RCC 7860 (cell line): ENCODE measurements at regions not wholly inside any gene's neighbourhood (a gene's known extent, or its start where the extent isn't known, plus 50 kb on each side); places are given as distances from the start of the nearest gene placed in this dataset.

Source experiments
- DNase-seq: peaks from one replicate; pipeline ENCODE4 v3.0.0-alpha.2; 2015; ENCODE audit warnings: low spot score
- FAIRE-seq: peaks from 2 replicates; lab custom pipeline; 2012; peaks lifted over from hg19 to GRCh38; lab: Jason Lieb, UNC

DNA sequence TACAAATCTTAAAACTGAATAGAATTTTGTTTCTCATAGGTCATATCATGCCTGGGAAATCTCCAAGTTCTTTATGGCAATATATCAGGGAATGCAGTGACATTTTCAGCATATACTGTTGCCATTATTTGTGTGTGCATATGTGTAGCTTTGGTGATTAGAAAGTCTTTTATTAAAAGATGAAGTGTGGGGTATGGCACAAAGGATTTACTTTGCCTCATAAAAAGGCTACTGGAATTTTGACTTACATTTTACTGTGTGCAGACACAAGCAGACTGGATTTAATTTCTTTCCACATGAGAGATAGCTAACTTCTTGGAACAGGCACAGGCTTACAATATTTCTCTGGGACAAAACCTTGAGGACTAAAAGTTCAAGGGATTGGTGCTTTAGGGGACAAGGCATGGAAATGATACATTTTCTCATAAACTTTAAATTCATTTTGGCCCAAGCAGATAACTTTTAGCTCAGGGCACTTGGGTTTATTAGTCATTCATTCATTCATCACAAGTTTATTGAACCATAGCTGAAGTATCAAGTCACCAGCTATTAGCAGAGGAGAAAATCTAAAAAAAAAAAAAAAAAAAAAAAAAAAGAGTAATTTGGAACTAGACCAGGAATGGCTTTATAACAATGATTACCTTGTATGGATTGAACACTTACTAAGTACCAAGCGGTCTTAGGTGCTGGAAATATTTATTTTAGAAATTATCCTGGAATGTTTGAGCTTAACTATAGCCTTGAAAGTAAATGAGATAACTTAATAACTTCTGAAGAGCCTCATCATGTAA lies 191.5 kb downstream of the SLIT2 start:
- FAIRE-seq: peak; percentile 91
- peak; percentile 16 for DNase-seq

DNA sequence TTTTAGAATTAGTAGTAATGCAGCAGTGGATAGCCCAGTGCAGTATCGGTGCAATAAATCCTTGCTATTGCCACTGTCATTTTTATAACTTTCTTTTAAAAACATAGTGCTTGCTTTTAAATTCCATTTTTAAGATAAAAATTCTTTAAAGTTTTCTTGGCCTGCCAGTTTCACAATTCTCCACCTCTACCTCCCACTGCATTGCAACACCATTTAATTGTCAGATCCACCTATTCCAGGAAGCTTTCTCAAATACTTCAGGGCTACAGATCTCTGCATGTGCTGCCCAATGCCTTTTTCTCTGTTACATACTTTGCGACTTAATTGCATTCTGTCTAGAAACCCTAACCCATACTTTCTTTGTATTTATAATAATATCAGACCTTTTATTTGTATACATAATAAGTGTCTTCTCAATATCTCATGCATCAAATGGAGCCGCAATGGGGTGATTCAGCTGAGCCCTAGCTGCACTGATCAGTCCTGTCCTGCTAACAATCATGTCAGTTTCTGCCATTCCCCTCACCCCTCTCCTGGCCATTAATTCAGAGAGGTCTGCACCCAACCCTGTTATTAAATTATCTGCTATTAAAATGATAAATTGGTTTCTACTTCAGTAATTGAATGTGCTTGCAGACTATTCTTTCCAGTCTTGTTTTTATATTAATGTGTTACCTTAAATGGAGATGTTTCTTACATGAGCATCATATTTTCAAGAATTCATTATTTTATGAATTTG lies 193.1 kb downstream of the SLIT2 start:
- DNase-seq: no peak

DNA sequence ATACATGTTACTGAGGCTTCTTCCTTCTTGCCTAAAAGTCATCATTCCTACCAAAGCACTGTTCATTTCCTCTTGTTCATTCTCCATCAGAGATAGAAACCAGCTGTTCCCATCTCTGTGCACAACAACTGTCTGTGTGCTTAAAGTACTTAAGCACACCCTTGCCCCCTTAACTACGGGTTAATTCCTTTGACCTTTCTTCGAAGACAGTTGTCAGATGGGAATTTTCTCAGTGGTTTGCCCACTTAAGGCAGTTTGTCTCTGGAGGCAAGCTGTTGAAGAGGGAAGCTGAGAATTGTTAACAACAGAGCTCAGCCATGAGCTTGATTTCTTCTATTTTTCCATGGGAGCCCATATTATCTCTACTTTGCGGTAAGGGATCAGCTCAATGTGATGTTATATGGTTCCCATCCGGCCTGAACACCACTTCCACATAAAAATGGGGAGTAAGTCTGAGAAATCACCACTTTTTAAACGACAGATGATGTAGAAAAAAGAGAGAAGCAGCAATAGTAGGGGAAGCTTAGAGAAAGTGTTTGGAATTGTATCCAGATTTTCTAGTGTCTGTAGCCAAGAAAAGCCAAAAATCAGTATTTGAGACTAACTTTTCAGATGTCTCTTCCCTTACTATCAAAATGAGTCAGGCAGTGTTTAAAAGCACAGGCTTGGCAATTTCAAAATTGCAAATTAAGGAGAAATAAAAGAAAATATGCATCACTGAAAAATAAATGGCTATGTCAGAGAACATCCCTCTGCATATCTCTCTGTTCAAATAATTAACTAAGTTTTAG lies 194.4 kb downstream of the SLIT2 start:
- FAIRE-seq (no peak), DNase-seq (no peak)

More for the DNA sequence above, 193.1 kb downstream of the SLIT2 start:
- FAIRE-seq: no peak

DNA sequence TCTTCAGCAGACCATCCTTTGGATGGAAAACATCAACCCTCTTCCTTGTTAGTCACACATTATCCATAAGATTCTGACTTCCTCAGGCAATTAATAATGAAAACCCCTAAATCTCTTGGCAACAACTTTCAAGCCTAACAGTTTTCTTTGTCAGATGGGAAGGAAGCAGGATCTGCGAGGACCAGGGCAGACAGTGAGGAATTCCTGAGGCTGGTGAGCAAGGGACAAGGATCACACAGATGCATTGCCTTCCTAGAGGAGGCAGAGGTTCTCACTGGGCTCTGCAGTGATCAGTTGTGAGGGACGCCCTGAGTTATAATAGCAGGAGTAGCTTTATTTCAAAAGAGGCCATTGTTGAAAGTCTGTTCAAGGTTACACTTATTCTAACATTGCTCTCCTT lies 195.4 kb downstream of the SLIT2 start:
- no peak for FAIRE-seq
- DNase-seq: no peak

DNA sequence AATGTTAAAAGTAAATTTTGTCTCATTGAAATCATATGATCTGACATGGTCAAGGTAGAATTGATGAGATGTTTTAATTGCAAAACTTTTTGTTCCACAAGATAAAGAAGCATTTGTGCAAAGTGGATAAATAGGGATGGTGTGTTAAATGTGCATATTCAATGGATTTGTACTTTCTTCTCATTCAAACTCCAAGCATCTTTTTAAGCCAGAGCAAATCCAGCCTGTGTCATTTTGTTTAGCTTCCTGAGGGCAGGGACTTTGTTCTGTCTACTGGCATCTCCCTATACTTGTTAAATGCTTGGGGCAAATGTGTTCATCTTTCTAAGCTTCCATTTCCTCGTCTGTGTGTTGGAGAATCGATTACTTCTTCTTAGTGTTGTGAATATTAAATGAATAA lies 200.3 kb downstream of the SLIT2 start:
- DNase-seq (no peak), FAIRE-seq (no peak)

DNA sequence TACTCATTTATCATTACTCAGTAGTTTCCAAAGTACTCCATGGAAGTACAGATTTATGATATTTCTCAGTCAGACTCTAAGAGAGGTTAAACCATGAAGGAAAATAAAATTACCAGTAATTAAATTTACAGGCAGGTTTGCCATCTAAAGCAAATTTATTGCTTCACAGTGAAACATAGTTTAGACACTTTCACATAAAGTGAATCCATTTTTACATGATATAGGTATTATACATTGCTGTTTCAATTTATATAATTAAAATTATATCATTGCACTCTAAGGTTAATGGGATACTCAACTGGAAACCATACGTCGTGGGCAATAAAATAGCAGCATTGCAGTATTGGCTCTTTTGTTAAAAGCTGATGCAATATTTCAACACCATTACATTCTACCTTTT lies 202.8 kb downstream of the SLIT2 start:
- DNase-seq (no peak), FAIRE-seq (no peak)

DNA sequence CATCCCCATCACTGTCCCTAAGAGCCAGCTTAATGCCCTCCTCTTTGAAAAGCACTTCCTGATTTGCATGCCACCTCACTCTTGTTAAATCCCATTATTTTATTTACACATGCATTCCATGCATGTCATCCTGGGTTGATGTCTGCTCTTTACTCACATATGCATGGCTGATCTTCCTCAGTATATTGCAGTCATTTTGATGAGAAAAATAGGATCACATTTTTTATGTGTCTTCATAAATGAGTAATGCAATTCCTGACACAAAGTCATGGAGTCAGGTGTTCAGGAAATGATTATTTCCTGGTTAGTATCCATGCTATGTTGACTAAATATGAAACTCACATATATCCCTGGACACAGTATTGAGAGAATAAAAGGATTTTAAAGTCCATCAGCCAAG lies 204.7 kb downstream of the SLIT2 start:
- DNase-seq (peak; percentile 20), FAIRE-seq (no peak)

DNA sequence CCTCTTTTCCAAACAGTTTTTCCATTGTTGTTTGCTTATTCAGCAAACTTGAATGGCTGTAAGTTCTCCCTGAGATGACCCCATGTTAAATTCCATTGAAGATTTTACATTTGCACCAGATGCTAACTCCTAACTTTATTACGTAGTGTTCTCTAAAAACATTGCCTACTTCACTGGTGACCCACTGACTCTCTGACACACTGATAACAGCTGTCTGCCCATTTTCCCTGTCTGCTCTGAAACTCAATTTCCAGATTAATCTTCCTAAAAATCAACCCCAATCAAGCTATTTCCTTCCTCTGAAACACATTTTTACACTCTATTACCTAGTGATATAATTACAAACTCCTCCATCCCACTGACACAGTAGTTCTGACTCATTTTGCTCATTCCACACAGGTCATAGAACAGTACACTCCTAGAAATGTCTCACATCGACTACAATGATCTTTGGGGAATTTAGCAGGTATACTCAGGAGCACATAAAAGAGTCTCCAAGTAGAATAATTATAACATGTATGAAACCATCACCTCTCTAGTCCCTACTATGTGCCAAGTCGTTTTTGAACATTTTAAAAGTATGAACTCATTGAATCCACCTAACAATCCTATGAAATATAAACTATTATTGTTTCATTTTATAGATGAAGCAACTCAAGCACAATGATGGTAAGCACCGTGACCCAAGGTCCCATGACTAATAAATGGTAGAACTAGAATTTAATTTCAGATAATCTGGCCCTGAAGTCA lies 210.9 kb downstream of the SLIT2 start:
- DNase-seq (peak; percentile 54), FAIRE-seq (peak; percentile 85)

DNA sequence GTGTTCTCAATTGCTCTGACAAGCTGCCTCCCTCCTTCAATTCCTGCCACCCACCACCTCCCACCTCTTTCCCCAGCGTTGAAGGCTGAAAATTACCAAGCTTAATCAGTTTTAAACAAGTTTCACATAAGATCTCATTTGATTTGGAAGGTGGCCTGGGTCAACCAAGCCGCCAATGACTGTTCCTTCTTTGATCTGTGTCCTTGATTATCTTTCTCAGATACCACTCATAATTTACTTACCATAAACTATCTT lies 211.4 kb downstream of the SLIT2 start:
- no peak for DNase-seq
- FAIRE-seq: no peak

DNA sequence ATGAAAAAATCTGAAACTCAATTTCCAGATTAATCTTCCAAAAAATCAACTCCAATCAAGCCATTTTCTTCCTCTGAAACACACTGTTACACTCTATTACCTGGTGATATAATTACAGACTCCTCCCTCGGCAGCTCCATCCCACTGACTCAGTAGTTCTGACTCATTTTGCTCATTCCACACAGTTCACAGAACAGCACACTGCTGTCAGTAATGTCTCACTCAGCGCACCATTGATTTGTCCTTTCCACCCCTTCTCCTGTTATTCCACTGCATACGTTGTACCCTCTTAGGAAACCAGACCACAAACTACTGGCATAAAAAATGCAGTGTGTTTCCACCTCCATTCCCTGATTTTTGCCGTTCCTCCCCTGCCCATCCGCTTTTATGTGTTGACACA lies 212.7 kb downstream of the SLIT2 start:
- FAIRE-seq (peak; percentile 97), DNase-seq (peak; percentile 90)

DNA sequence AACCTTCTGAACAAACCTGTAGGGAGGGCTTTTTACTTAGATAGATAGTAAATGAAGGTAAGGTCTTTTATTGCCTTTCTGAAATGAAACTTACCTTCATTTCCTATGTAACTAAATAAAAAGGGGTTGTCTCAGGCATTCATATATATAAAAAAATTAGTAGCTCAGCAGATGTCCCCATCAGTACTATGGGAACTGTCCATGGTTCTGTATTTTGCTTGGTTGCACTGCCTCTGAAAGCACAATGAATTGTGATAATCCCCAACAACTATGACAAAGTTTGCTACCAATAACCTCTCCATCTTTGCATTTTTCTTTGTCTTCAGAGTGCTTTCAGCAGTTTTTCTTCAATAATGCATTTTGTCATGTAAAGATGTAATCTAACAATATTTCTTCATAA lies 222.4 kb downstream of the SLIT2 start:
- no peak for FAIRE-seq
- peak; percentile 29 for DNase-seq

DNA sequence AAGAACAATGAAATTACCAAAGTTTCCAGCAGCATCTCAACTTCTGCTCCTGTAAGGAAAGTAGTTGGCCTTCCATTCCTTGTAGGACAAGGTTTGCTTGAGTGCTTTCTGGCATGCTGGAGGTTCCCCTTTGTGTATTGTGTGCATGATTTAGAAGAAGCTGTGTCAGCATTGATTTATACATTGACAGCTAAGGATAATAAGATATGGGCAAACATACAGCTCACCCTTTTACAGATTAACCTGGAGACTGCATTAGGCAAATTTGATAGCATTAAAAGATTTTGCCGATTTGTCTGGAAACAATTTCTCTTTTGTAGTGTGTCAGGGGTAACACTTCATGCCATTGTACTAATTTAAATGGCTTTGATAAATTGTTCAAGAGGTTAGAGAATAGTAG lies 221.8 kb upstream of the PACRGL start:
- DNase-seq (no peak), FAIRE-seq (no peak)

DNA sequence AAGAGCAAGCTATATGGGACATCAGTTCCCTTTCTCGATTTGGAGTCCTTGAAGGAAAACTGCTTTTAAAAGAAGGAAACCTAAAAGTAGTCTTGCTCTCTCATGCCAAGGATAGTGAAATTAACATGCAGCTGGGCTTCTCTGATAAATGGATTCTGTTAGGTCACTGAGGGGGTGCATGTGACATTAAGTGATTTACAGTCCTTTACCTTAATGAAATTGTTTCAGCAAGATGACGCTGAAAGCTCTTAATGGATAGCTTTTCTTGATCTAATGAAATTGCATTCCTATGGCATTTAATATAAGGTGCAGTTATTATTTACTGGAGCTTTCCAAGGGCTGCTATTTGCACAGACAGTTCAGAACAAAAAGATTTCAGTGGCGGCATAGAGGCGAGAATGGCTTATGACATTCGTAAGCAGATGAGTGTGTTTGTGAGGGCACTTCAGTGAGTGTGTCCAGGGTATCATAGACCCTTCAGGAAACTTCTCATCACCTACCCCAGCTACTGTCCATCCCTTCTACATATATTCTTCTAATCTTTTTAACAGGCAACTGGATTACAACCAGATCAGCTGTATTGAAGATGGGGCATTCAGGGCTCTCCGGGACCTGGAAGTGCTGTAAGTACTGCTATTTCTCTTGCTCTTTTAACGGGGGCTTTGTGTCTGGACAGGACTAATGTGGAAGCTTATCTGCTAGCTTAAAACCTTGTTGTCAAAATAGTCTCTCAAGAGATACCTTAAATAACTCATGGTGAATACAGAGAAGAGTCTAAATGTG lies 219.9 kb upstream of the PACRGL start:
- FAIRE-seq (no peak), DNase-seq (no peak)

DNA sequence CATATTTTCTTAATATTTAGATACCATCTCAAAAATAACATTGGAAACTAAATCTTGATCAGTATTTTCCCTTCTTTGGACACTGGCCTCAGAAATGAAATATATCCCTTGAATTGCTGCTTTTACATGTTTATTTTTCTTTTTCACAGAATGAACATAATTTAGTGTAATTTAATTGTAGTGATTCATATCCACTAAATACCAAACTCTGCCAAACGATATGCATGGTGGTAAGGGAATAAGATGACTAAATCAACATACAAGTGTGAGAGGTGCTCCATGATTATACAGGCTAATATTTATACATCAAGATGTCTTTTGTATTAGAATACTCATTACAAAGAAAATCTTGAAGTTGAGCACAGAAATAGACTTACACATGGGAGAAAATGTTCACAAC lies 216.8 kb upstream of the PACRGL start:
- DNase-seq (no peak), FAIRE-seq (no peak)

DNA sequence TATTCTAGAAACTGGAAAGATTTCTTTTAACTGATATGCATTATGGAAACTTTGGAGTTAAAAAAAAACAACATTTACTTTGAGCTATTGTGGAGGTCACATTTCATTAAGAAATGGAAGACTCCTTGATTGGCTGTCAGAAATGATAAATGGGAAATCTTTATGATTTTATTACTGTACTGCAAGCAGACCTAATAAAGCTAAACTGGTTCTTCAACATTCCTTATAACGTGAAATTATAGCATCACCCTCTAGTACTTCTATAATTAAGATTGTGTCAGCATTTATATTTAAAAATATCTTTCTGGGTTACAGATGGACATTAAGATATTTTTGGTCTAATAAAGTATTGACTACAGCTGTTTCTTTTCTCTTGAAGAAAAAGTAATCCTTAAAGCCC lies 213.8 kb upstream of the PACRGL start:
- DNase-seq (no peak), FAIRE-seq (no peak)

DNA sequence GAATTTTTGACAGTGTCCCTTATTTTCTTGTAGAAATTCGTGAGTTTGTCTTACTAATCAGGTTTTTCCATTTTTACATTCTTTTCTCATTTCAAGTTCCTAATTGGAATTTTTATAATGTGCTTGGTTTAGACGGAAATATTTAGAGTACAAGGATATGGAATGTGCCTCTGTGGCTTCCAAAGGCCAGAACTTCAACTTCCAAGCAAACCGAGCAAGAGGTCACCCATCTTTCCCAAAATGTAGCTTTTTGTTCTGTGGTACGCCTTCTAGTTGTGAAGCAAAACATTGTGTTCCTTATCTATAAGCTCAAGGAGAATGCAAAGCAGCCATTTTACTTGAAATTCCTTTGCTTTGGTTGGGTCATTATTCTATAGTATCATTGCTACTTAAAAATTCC lies 212.8 kb upstream of the PACRGL start:
- FAIRE-seq (no peak), DNase-seq (no peak)

DNA sequence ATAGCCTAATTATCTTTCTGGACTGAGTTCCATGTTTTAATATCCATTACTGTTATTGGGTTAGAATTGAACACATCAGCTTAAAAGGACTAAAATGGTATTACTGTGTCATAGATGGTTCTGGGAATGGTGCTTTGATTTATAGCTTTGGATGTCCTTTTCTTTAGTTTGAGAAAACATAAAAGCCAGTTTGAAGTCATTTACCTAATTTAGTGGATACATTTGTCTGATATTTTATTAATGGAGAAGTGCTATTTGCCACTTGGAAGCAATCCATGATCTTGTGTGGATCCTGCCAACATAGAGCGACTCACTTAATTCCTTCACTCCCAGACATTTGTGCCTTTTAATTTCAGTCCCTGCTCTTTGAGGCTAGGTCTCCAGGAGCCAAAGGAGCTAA lies 212.4 kb upstream of the PACRGL start:
- no peak for FAIRE-seq

DNA sequence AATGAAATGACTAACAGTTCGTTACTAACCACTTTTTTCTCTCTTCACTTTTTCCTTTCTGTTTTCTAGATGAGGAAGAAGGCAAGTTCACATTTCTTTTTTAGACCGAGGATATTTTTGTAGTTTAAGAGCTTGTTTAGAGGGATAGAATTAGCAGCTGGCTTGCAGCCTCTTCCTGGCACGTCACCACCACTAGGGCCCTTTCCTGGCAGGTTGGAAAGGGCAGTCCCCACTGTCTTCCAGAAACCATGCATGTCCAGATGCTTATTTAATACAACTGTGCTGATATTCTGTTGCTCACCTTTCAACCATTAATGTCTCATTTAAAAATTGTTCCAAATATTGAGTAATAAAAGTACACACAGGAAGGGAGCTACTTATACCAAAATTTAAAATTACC lies 209.5 kb upstream of the PACRGL start:
- no peak for FAIRE-seq
- DNase-seq: no peak

More for the DNA sequence above, 212.4 kb upstream of the PACRGL start:
- no peak for DNase-seq

DNA sequence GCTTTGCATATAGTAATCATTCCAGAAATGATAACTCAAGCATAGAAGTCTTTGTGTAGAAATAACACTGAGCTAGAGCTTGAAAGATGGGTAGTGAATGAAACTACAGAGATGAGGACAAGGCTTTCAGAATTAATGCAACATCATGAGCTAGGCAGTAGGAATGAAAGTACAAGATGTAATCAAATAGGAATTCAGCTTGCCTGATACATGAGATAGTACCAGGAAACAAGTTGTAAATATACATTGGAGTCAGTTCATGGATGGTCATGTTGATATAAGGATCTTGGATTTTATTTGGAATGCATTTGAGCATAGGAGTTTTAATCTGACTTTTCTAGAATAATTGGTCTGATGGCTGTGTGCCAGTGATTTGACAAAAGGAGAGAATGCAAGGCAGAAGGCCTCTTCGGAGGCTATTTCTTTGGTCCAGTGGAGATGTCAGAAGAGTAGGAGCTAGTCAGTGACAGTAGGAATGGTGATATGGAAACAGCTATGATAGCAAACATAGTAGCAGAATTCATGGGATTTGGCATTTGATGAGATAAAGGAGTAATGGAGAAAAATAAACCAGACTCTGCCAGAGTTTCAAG lies 206.4 kb upstream of the PACRGL start:
- FAIRE-seq: no peak
- no peak for DNase-seq

DNA sequence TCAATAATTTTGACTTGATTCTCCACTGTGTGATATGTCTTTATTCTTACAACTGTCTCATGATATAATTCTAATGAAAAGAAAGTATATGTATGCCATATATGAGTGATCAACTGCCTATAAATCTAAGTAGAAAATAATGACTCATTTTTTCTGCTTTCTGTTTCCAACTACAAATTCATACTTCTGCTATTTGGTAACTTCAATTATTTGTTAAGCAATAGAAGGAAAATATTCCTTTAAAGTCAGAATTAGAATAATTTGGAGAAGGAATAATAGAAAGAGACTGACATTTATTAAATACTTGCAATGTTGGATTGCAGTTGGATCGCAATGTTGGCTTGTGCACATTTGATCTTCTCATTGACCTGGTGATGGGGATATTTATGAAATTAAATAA lies 204.2 kb upstream of the PACRGL start:
- FAIRE-seq (no peak), DNase-seq (no peak)
